Mesothelial cell of epicardium (in vitro differentiated cells): ENCODE measurements at regions not wholly inside any gene's neighbourhood (a gene's known extent, or its start where the extent isn't known, plus 50 kb on each side); places are given as distances from the start of the nearest gene placed in this dataset.
"Not testable (repeated sequence)": the region's sequence is repeated elsewhere in the genome, so short reads cannot be mapped to it uniquely, and the experiment has no call there.

Experiments used
- DNase-seq, 2 experiments: peaks; one replicate each; pipeline ENCODE4 v3.0.0; 2021; ENCODE audit warnings: low spot score in 2 of 2; ENCODE audit not compliant: unreplicated experiment in 2 of 2
- H3K27ac Mint-ChIP-seq: 2 replicates; pipeline ENCODE4 v1.8.0; 2021; ENCODE audit warnings: mixed read lengths
- H3K27me3 Mint-ChIP-seq: 2 replicates; pipeline ENCODE4 v1.8.0; 2021; ENCODE audit warnings: low read depth, mixed read lengths
- H3K36me3 Mint-ChIP-seq: 2 replicates; pipeline ENCODE4 v1.8.0; 2021; ENCODE audit warnings: mixed read lengths
- H3K4me1 Mint-ChIP-seq: 2 replicates; pipeline ENCODE4 v1.8.0; 2021; ENCODE audit warnings: mixed read lengths
- H3K4me3 Mint-ChIP-seq: 2 replicates; pipeline ENCODE4 v1.8.0; 2021; ENCODE audit warnings: mild to moderate bottlenecking, moderate library complexity, mixed read lengths
- H3K9me3 Mint-ChIP-seq: 2 replicates; pipeline ENCODE4 v1.8.0; 2021; ENCODE audit warnings: mixed read lengths
- TF ChIP-seq, protein P1 (sequence below): fragments of 200-600 bp; sonication (generic); IDR thresholded peaks from one replicate; pipeline ENCODE4 v1.5.0; 2021; ENCODE audit warnings: antibody characterized with exemption; ENCODE audit not compliant: unreplicated experiment

DNA sequence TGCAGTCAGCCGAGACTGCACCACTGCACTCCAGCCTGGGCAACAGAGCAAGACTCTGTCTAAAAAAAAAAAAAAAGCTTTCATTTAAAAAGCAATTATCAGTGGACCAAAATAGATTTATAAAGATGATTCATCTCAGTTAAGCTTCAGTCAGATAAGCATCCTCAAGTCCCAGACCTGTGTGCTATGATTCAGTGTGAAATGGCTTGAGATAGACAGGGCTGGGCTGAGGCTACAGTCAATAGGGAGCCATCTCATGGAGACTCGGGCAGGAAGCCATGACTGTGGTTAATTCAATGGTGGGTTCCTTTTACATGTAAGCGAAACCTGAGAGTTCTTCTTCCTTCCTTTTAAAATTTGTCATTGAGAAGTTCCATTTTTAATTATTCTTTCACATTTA, 276.0 kb downstream of the TFAP2A start:
- Mint-ChIP-seq H3K27ac (no peak overlapping the region), H3K9me3 (peaks cover 19% of the 10 kb centered on the region), H3K4me1 (peaks cover 21% of the 10 kb centered on the region), H3K27me3 (no peaks in the 10 kb centered on the region), H3K36me3 (no peaks in the 10 kb centered on the region), H3K4me3 (no peak overlapping the region)
- TF ChIP-seq, protein P1, sequence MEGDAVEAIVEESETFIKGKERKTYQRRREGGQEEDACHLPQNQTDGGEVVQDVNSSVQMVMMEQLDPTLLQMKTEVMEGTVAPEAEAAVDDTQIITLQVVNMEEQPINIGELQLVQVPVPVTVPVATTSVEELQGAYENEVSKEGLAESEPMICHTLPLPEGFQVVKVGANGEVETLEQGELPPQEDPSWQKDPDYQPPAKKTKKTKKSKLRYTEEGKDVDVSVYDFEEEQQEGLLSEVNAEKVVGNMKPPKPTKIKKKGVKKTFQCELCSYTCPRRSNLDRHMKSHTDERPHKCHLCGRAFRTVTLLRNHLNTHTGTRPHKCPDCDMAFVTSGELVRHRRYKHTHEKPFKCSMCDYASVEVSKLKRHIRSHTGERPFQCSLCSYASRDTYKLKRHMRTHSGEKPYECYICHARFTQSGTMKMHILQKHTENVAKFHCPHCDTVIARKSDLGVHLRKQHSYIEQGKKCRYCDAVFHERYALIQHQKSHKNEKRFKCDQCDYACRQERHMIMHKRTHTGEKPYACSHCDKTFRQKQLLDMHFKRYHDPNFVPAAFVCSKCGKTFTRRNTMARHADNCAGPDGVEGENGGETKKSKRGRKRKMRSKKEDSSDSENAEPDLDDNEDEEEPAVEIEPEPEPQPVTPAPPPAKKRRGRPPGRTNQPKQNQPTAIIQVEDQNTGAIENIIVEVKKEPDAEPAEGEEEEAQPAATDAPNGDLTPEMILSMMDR, result no peak
- no peak for DNase-seq

GRCh38 chr6:10136636-10137035, 278.2 kb downstream of the TFAP2A start:
- Mint-ChIP-seq H3K27me3 (no peaks in the 10 kb centered on the region), H3K27ac (no peak overlapping the region), H3K4me1 (peaks cover 17% of the 10 kb centered on the region), H3K4me3 (no peak overlapping the region), H3K36me3 (no peaks in the 10 kb centered on the region), H3K9me3 (peaks cover 30% of the 10 kb centered on the region)
- TF ChIP-seq, protein P1, result no peak
- no peak for DNase-seq

DNA sequence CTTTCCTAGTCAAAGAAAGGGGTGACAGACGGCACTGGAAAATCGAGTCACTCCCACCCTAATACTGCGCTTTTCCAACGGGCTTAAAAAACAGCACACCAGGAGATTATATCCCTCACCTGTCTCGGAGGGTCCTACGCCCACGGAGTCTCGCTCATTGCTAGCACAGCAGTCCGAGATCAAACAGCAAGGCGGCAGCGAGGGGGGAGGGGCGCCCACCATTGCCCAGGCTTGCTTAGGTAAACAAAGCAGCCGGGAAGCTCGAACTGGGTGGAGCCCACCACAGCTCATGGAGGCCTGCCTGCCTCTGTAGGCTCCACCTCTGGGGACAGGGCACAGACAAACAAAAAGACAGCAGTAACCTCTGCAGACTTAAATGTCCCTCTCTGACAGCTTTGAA, 280.7 kb downstream of the TFAP2A start:
- not testable (repeated sequence) for H3K4me1 Mint-ChIP-seq, H3K4me3 Mint-ChIP-seq, H3K27ac Mint-ChIP-seq, H3K27me3 Mint-ChIP-seq, H3K36me3 Mint-ChIP-seq, DNase-seq
- H3K9me3 Mint-ChIP-seq, result peaks cover 37% of the 10 kb centered on the region

- TF ChIP-seq, protein P1, result no peak
- Mint-ChIP-seq H3K27ac (no peak overlapping the region), H3K4me3 (no peak overlapping the region), H3K36me3 (no peaks in the 10 kb centered on the region), H3K27me3 (peaks cover 2% of the 10 kb centered on the region), H3K4me1 (no peaks in the 10 kb centered on the region), H3K9me3 (peaks cover 31% of the 10 kb centered on the region)
- DNase-seq, result no peak
These were observed 286.2 kb downstream of the TFAP2A start for GRCh38 chr6:10128721-10129120.

- Mint-ChIP-seq H3K9me3 (peaks cover 11% of the 10 kb centered on the region), H3K27me3 (peaks cover 4% of the 10 kb centered on the region), H3K4me1 (peaks cover 2% of the 10 kb centered on the region), H3K36me3 (no peaks in the 10 kb centered on the region), H3K27ac (peak overlapping the region; percentile 19), H3K4me3 (no peak overlapping the region)
- no peak for DNase-seq
- TF ChIP-seq, protein P1, result no peak
These were observed 292.7 kb downstream of the TFAP2A start for GRCh38 chr6:10122164-10122563.

DNA sequence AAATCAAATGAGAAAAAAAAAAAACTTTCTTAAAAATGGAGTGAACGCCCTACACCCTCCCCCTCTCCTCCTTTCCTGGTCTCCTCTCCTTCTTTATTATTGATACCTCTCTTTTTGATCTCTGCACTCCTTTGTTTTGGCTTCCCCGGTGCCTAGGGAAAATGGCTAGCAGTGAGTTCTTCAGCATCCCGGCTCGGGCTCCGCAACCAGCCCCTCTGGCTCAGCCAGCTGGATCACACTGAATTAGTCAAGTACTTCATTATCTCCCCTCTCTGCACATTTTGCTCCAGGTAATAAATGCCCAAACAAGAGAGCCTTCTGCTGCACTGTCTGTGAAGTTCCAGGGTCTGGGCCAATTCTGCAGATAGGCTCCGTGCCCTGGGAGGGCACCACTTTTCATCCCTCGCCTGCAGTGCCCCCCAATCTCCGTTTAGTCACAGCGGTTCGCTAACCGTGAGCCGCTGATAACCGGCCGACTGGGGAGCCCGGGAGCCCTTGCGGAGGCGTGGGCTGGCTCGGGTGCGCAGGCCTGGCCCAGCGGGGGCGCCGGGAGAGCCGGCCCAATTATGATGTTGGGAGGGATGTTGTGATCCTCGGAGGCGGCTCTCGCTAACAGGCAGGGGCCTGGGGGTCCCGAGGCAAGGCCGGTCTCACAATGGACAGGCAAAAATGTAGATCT, 301.9 kb downstream of the TFAP2A start:
- Mint-ChIP-seq H3K4me3 (peak overlapping the region; percentile 57), H3K9me3 (no peaks in the 10 kb centered on the region), H3K27ac (no peak overlapping the region), H3K4me1 (peaks cover 17% of the 10 kb centered on the region), H3K36me3 (no peaks in the 10 kb centered on the region), H3K27me3 (peaks cover 17% of the 10 kb centered on the region)
- TF ChIP-seq, protein P1, result no peak
- DNase-seq, result no peak
